K562 (cell line): ENCODE measurements at regions not wholly inside any gene's neighbourhood (a gene's known extent, or its start where the extent isn't known, plus 50 kb on each side); places are given as distances from the start of the nearest gene placed in this dataset.
A peak's percentile ranks its signal among the peaks of the same experiment; 100 is the strongest.

ENCODE experiments used
- ATAC-seq: fragments of 200-7000 bp; cut with Tn5 transposase; 3 replicates; pipeline ENCODE4 v1.9.1; 2020; ENCODE audit warnings: moderate library complexity
- BruUV-seq: library from RNA; stranded (reverse); fragments of 400-500 nt; replicated peaks from 2 replicates; lab custom pipeline; 2021; lab: Mats Ljungman, UMichigan
- CTCF ChIA-PET: fragments of 300-600 bp; formaldehyde crosslinking; extraction: SDS; loops from one replicate; lab custom pipeline; 2021; ENCODE audit warnings: low intra/inter-chr PET ratio; lab: Yijun Ruan, JAX
- POLR2A ChIA-PET: fragments of 300-600, 350-650 bp; sonication (Branson Sonifier 250); formaldehyde crosslinking; extraction: SDS; loops from one replicate; lab custom pipeline; 2021; ENCODE audit warnings: antibody characterized with exemption, inconsistent platforms; lab: Yijun Ruan, JAX
- DNase-seq, 4 experiments: peaks; one replicate each; pipeline versions ENCODE4 v3.0.0 to v3.0.0-alpha.2; 2011 to 2018; ENCODE audit warnings: low spot score in 3 of 4, mixed read lengths in 3 of 4; ENCODE audit errors: extremely low read depth in 1 of 4
- FAIRE-seq: peaks from 2 replicates; lab custom pipeline; 2011; peaks lifted over from hg19 to GRCh38; lab: Jason Lieb, UNC
- H2AFZ ChIP-seq: 2 replicates; pipeline ENCODE4 v1.6.0; 2011; ENCODE audit warnings: low read depth, low read length, control low read depth, inconsistent platforms
- H3K27ac ChIP-seq: fragments of 200-600 bp; 3 replicates; pipeline ENCODE4 v1.8.0; 2011; ENCODE audit warnings: low read depth, mild to moderate bottlenecking, control low read depth, inconsistent platforms, low read length, moderate library complexity, mixed read lengths; ENCODE audit errors: extremely low read depth
- H3K27me3 ChIP-seq, 2 experiments: fragments of 300-600 bp in 1 of 2; 2 replicates in 1 of 2; 3 replicates in 1 of 2; pipeline versions ENCODE4 v1.6.0 to v1.8.0; 2011; ENCODE audit warnings: inconsistent platforms in 2 of 2, low read length in 2 of 2, mild to moderate bottlenecking in 1 of 2, mixed read lengths in 1 of 2, moderate library complexity in 1 of 2; ENCODE audit not compliant: control insufficient read depth in 2 of 2, insufficient read depth in 2 of 2
- H3K36me3 ChIP-seq: fragments of 300-600 bp; 3 replicates; pipeline ENCODE4 v1.8.0; 2011; ENCODE audit warnings: mild to moderate bottlenecking, low read length, inconsistent platforms; ENCODE audit not compliant: control insufficient read depth, insufficient read depth
- H3K4me1 ChIP-seq, 2 experiments: fragments of 200-600 bp in 1 of 2; replicated peaks in 1 of 2; 2 replicates in 1 of 2; 3 replicates in 1 of 2; pipeline versions ENCODE4 v1.5.1 to v1.8.0; 2011; ENCODE audit warnings: inconsistent platforms in 2 of 2, low read length in 2 of 2, mild to moderate bottlenecking in 1 of 2, mixed read lengths in 1 of 2, moderate library complexity in 1 of 2; ENCODE audit not compliant: control insufficient read depth in 2 of 2, insufficient read depth in 2 of 2
- H3K4me2 ChIP-seq: 2 replicates; pipeline ENCODE4 v1.6.1; 2011; ENCODE audit warnings: low read length, control low read depth, inconsistent platforms, mixed read lengths; ENCODE audit not compliant: insufficient read depth
- H3K4me3 ChIP-seq: fragments of 200-600 bp; sonication (generic), shearing (Covaris generic); 2 replicates; pipeline ENCODE4 v1.5.1; 2016; ENCODE audit warnings: control low read depth, inconsistent platforms
- H3K79me2 ChIP-seq: fragments of 200-600 bp; 3 replicates; pipeline ENCODE4 v1.8.0; 2011; ENCODE audit warnings: low read length, inconsistent platforms; ENCODE audit not compliant: control insufficient read depth, insufficient read depth
- H3K9ac ChIP-seq, 2 experiments: 2 replicates each; pipeline versions ENCODE4 v1.6.0 to v1.6.1; 2011; ENCODE audit warnings: low read depth in 2 of 2, low read length in 2 of 2, control low read depth in 1 of 2, inconsistent platforms in 1 of 2, mild to moderate bottlenecking in 1 of 2, mixed read lengths in 1 of 2; ENCODE audit not compliant: insufficient read depth in 1 of 2
- H3K9me1 ChIP-seq: one replicate; pipeline ENCODE4 v1.6.0; 2011; ENCODE audit warnings: inconsistent platforms, mild to moderate bottlenecking, low read length, moderate library complexity; ENCODE audit not compliant: control insufficient read depth, insufficient read depth
- H3K9me3 ChIP-seq: replicated peaks from 2 replicates; pipeline ENCODE4 v1.5.1; 2011; ENCODE audit warnings: low read depth, low read length, inconsistent platforms; ENCODE audit not compliant: control insufficient read depth, insufficient read depth
- H4K20me1 ChIP-seq: replicated peaks from 2 replicates; pipeline ENCODE4 v1.6.1; 2011; ENCODE audit warnings: low read length, inconsistent platforms, mixed read lengths; ENCODE audit not compliant: control insufficient read depth, insufficient read depth
- GABPA ChIP-seq: fragments of 200-800 bp; sonication (Bioruptor generic); conservative IDR thresholded peaks from 2 replicates; pipeline ENCODE4 v1.6.1; 2016; ENCODE audit warnings: low read depth, missing genetic modification characterization, missing compliant biosample characterization
- TAF15 ChIP-seq: fragments of 200-400 bp; formaldehyde crosslinking; IDR thresholded peaks from 2 replicates; pipeline ENCODE4 v1.6.1; 2017; ENCODE audit warnings: mild to moderate bottlenecking, low read depth, low read length, moderate library complexity
- ZNF740 ChIP-seq, 3 experiments: fragments of 200-800 bp in 1 of 3; sonication (Bioruptor generic) in 1 of 3; sonication (generic) in 1 of 3; formaldehyde crosslinking in 1 of 3; IDR thresholded peaks; 2 replicates each; pipeline versions ENCODE4 v1.6.1 to v1.8.0; 2016 to 2022; ENCODE audit warnings: mild to moderate bottlenecking in 2 of 3, missing compliant biosample characterization in 2 of 3, missing genetic modification characterization in 2 of 3, missing genetic modification reagents in 1 of 3
- WGBS: fragments of 100-300 bp; shearing (Covaris generic); methylation state at CpG from one replicate; pipeline ENCODE4 v1.1.6; 2016; ENCODE audit warnings: low coverage, mixed read lengths; ENCODE audit not compliant: insufficient coverage; ENCODE audit errors: missing lambda C conversion rate; 5-methylcytosine and 5-hydroxymethylcytosine counted together
- in situ Hi-C: fragments of 300-500 bp; cut with MboI; formaldehyde crosslinking; loops from 4 replicates; pipeline ENCODE4 v1.15.0; 2018; ENCODE audit warnings: inconsistent platforms, mixed read lengths
- intact Hi-C: fragments of 100-400 bp; cut with micrococcal nuclease; formaldehyde crosslinking; loops from 2 replicates; pipeline ENCODE4 v1.14.2; 2022

- FAIRE-seq (no peak), DNase-seq (no peak)
- no peaks in the 10 kb centered on the region for H4K20me1 ChIP-seq
- H3K27me3 ChIP-seq: no peaks in the 10 kb centered on the region
- H3K79me2 ChIP-seq: no peaks in the 10 kb centered on the region
- no peak overlapping the region for H3K9ac ChIP-seq
- 69% methylated on average over 2 of the region's 2 CpGs for WGBS
- intact Hi-C loops: loop anchor here (10.0 kb wide), 2 partner anchors 139 to 141 kb away; no protein-coding TSS in a partner anchor
- H3K4me2 ChIP-seq: peak overlapping the region; percentile 56
- 0 out of 3 replicates have a peak overlapping the region, but pooled peaks have one; percentile 14 for H3K27ac ChIP-seq
- no peak overlapping the region for H3K4me3 ChIP-seq
- no peaks in the 10 kb centered on the region for H3K9me1 ChIP-seq
- H3K36me3 ChIP-seq: no peaks in the 10 kb centered on the region
- no TSS peak for BruUV-seq
- TF ChIP-seq GABPA (tag) (0 out of 2 replicates have a peak, but pooled peaks have one; percentile 20), TAF15 (no peak), ZNF740 (CRISPR knock-in tag; IDR thresholded peaks at IDR 0.05) (no peak), ZNF740 (tag; IDR thresholded peaks at IDR 0.05) (no peak)
- TF ChIP-seq, all 486 proteins: peak for 1
- in situ Hi-C loops: no loop called here
- no peak overlapping the region for H2AFZ ChIP-seq
- ATAC-seq: no peak
- ChIA-PET CTCF (no interaction called here), POLR2A (interaction anchor here (0.8 to 1.7 kb wide), 3 partner anchors 10 to 26 kb away, joined by 3 to 5 read pairs (median 4); no protein-coding TSS in a partner anchor)
- H3K4me1 ChIP-seq: peaks cover 0 to 22% of the 10 kb centered on the region in 2 experiments; a peak in 4 of 5 replicates
- H3K9me3 ChIP-seq: no peaks in the 10 kb centered on the region
Observed at GRCh38 chr12:46523446-46523845, 150.9 kb upstream of the SLC38A2 start.
